A549 (cell line): ENCODE measurements at regions not wholly inside any gene's neighbourhood (a gene's known extent, or its start where the extent isn't known, plus 50 kb on each side); places are given as distances from the start of the nearest gene placed in this dataset.
A peak's percentile ranks its signal among the peaks of the same experiment; 100 is the strongest.

ENCODE experiments used
- ATAC-seq, 2 experiments: fragments of 200-7000 bp in 1 of 2; fragments of >200 bp in 1 of 2; cut with Nextera tagmentation in 1 of 2; cut with Tn5 transposase in 1 of 2; 3 replicates each; pipeline versions ENCODE4 v1.8.0 to v1.9.1; 2018 to 2020; ENCODE audit warnings: mild to moderate bottlenecking in 1 of 2, moderate library complexity in 1 of 2
- CTCF ChIA-PET: fragments of 300-600 bp; sonication (Branson Sonifier 250); formaldehyde crosslinking; extraction: SDS; loops from one replicate; lab custom pipeline; 2021; ENCODE audit warnings: antibody characterized with exemption, inconsistent platforms; lab: Yijun Ruan, JAX
- POLR2A ChIA-PET: fragments of 350-600 bp; formaldehyde crosslinking; extraction: SDS; loops from one replicate; lab custom pipeline; 2021; ENCODE audit warnings: antibody characterized with exemption, inconsistent platforms; lab: Yijun Ruan, JAX
- DNase-seq, 2 experiments: peaks; one replicate each; pipeline versions ENCODE4 v3.0.0 to v3.0.0-alpha.2; 2011 to 2016; ENCODE audit warnings: low read depth in 1 of 2, low spot score in 1 of 2
- FAIRE-seq: peaks from 2 replicates; lab custom pipeline; 2011; peaks lifted over from hg19 to GRCh38; lab: Jason Lieb, UNC
- H3K27ac ChIP-seq, 2 experiments: fragments of >200 bp; sonication (Bioruptor Twin); formaldehyde crosslinking; 3 replicates each; pipeline ENCODE4 v1.5.1; 2016 to 2017
- H3K4me1 ChIP-seq: fragments of >200 bp; sonication (Bioruptor Twin); formaldehyde crosslinking; 3 replicates; pipeline ENCODE4 v1.6.1; 2016
- H3K4me2 ChIP-seq: fragments of >200 bp; sonication (Bioruptor Twin); formaldehyde crosslinking; 3 replicates; pipeline ENCODE4 v1.6.1; 2016
- H3K4me3 ChIP-seq: fragments of >200 bp; sonication (Bioruptor Twin); formaldehyde crosslinking; 3 replicates; pipeline ENCODE4 v1.5.1; 2016
- H3K9me3 ChIP-seq: fragments of >200 bp; sonication (Bioruptor Twin); formaldehyde crosslinking; 3 replicates; pipeline ENCODE4 v1.6.1; 2016
- BCL3 ChIP-seq: fragments of >200 bp; sonication (Bioruptor Twin); formaldehyde crosslinking; IDR thresholded peaks from 3 replicates; pipeline ENCODE4 v1.6.1; 2016
- BHLHE40 ChIP-seq: IDR thresholded peaks from 2 replicates; pipeline ENCODE4 v1.6.1; 2012; ENCODE audit warnings: low read depth, low read length, inconsistent platforms
- CBX2 ChIP-seq: fragments of 200-600 bp; sonication (generic); IDR thresholded peaks from 2 replicates; pipeline ENCODE4 v1.6.1; 2016; ENCODE audit warnings: low read depth, mild to moderate bottlenecking, borderline replicate concordance
- CEBPB ChIP-seq, 2 experiments: fragments of >200 bp in 1 of 2; sonication (Bioruptor Twin) in 1 of 2; formaldehyde crosslinking in 1 of 2; IDR thresholded peaks; 2 replicates each; pipeline ENCODE4 v1.6.1; 2012 to 2016
- CHD2 ChIP-seq: fragments of 150-350 bp; IDR thresholded peaks from 2 replicates; pipeline ENCODE4 v1.6.1; 2014; ENCODE audit warnings: low read length; ENCODE audit not compliant: partially characterized antibody
- E2F6 ChIP-seq: IDR thresholded peaks from 2 replicates; pipeline ENCODE4 v1.6.1; 2012; ENCODE audit warnings: low read depth, borderline replicate concordance
- EHF ChIP-seq: fragments of 250-450 bp; sonication (Bioruptor Pico); IDR thresholded peaks from 2 replicates; pipeline ENCODE4 v1.5.0; 2020; ENCODE audit warnings: mild to moderate bottlenecking
- EP300 ChIP-seq, 2 experiments: fragments of >200 bp; sonication (Bioruptor Twin); formaldehyde crosslinking; IDR thresholded peaks; 2 replicates in 1 of 2; 3 replicates in 1 of 2; pipeline ENCODE4 v1.6.1; 2016 to 2017
- HES2 ChIP-seq: fragments of >200 bp; sonication (Bioruptor Twin); formaldehyde crosslinking; IDR thresholded peaks from 2 replicates; pipeline ENCODE4 v1.6.1; 2016
- HEYL ChIP-seq: fragments of 250-450 bp; sonication (Bioruptor Pico); IDR thresholded peaks from 2 replicates; pipeline ENCODE4 v1.8.0; 2021; ENCODE audit warnings: mild to moderate bottlenecking, moderate library complexity
- KDM1A ChIP-seq: fragments of 200-600 bp; sonication (generic); IDR thresholded peaks from 2 replicates; pipeline ENCODE4 v1.6.1; 2016; ENCODE audit warnings: low read depth, mild to moderate bottlenecking
- MAFK ChIP-seq: fragments of 450-650 bp; IDR thresholded peaks from 2 replicates; pipeline ENCODE4 v1.6.1; 2014; ENCODE audit not compliant: partially characterized antibody
- MAX ChIP-seq: IDR thresholded peaks from 2 replicates; pipeline ENCODE4 v1.6.1; 2012
- MAZ ChIP-seq: fragments of 150-350 bp; IDR thresholded peaks from 2 replicates; pipeline ENCODE4 v1.6.1; 2014; ENCODE audit warnings: antibody characterized with exemption, low read depth, low read length, borderline replicate concordance
- NR3C1 ChIP-seq: fragments of >200 bp; sonication (Bioruptor Twin); formaldehyde crosslinking; IDR thresholded peaks from 3 replicates; pipeline ENCODE4 v1.6.1; 2017
- REST ChIP-seq: fragments of 200-600 bp; sonication (generic); IDR thresholded peaks from 2 replicates; pipeline ENCODE4 v1.6.1; 2016; ENCODE audit warnings: antibody characterized with exemption, mild to moderate bottlenecking, moderate library complexity
- SMC3 ChIP-seq: fragments of >200 bp; sonication (Bioruptor Twin); formaldehyde crosslinking; IDR thresholded peaks from 3 replicates; pipeline ENCODE4 v1.6.1; 2018; ENCODE audit warnings: inconsistent platforms
- SREBF2 ChIP-seq: fragments of 450-650 bp; IDR thresholded peaks from 2 replicates; pipeline ENCODE4 v1.6.1; 2014; ENCODE audit warnings: mild to moderate bottlenecking, moderate library complexity
- USF2 ChIP-seq: fragments of 450-650 bp; IDR thresholded peaks from 2 replicates; pipeline ENCODE4 v1.6.1; 2014; ENCODE audit warnings: antibody characterized with exemption
- ZC3H11A ChIP-seq: fragments of 450-650 bp; IDR thresholded peaks from 2 replicates; pipeline ENCODE4 v1.6.1; 2014; ENCODE audit warnings: antibody characterized with exemption, mild to moderate bottlenecking
- WGBS: methylation state at CpG from one replicate; pipeline ENCODE4 v1.1.6; 2017; ENCODE audit errors: missing lambda C conversion rate; 5-methylcytosine and 5-hydroxymethylcytosine counted together

GRCh38 chr4:10198365-10198764 is 81.8 kb upstream of the WDR1 start:
- no peaks in the 10 kb centered on the region for H3K9me3 ChIP-seq
- H3K4me2 ChIP-seq: no peak overlapping the region
- WGBS: 19% methylated on average over 6 of the region's 6 CpGs
- FAIRE-seq (no peak), DNase-seq (no peak), ATAC-seq (no peak)
- H3K27ac ChIP-seq: no peak overlapping the region
- TF ChIP-seq SMC3 (no peak), EP300 (IDR thresholded peaks at IDR 0.05) (no peak), CBX2 (no peak), HES2 (no peak), REST (no peak), EHF (CRISPR knock-in tag) (no peak), USF2 (no peak), HEYL (CRISPR knock-in tag) (no peak), MAX (no peak), NR3C1 (no peak)
- no peak overlapping the region for H3K4me3 ChIP-seq
- POLR2A ChIA-PET: no interaction called here
- CTCF ChIA-PET: no interaction called here
- H3K4me1 ChIP-seq: no peaks in the 10 kb centered on the region

GRCh38 chr4:10197952-10198351 is 81.4 kb upstream of the WDR1 start:
- FAIRE-seq (no peak), ATAC-seq (no peak)
- TF ChIP-seq BCL3 (no peak), NR3C1 (no peak), KDM1A (no peak), CHD2 (no peak), ZC3H11A (no peak), SREBF2 (no peak), CEBPB (IDR thresholded peaks at IDR 0.05) (no peak), BHLHE40 (no peak), MAZ (no peak), E2F6 (no peak)
- TF ChIP-seq, all 56 proteins: peak for 0
- ChIA-PET POLR2A (no interaction called here), CTCF (no interaction called here)
- Histone ChIP-seq H3K27ac (no peak overlapping the region), H3K4me3 (no peak overlapping the region), H3K9me3 (no peaks in the 10 kb centered on the region), H3K4me2 (no peak overlapping the region), H3K4me1 (no peaks in the 10 kb centered on the region)
- WGBS: 37% methylated on average over 7 of the region's 7 CpGs
- DNase-seq: no peak

GRCh38 chr4:10196191-10196590 is 79.6 kb upstream of the WDR1 start:
- ChIA-PET POLR2A (no interaction called here), CTCF (no interaction called here)
- H3K9me3 ChIP-seq: no peaks in the 10 kb centered on the region
- H3K4me3 ChIP-seq: no peak overlapping the region
- DNase-seq (no peak), FAIRE-seq (no peak), ATAC-seq (no peak)
- H3K4me2 ChIP-seq: no peak overlapping the region
- no peak overlapping the region for H3K27ac ChIP-seq
- 0% methylated on average over 1 of the region's 1 CpG for WGBS
- no peaks in the 10 kb centered on the region for H3K4me1 ChIP-seq
- TF ChIP-seq REST (no peak), MAFK (peak; percentile 87)
- TF ChIP-seq, all 56 proteins: peak for 1
